ENCODE measurements at regions not wholly inside any gene's neighbourhood (a gene's known extent, or its start where the extent isn't known, plus 50 kb on each side); places are given as distances from the start of the nearest gene placed in this dataset.

DNA sequence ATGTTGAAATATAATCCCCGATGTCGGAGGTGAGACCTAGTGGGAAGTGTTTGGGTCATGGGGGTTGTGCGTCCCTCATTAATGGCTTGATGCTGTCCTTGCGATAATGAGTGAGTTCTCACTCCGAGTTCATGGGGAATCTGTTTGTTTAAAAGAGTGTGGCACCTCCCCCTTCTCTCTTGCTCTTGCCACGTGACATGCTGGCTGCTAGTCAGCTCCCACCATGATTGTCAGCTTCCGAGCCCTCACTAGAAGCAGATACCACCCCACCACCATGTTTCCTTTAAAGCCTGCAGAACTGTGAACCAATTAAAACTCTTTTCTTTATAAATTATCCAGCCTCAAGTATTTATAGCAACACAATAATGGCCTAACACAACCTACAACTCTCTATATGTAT is 166.3 kb upstream of the MBNL1 start:
- TF ChIP-seq CTCF (IDR thresholded peaks at IDR 0.05) (no peak), POLR2A (IDR thresholded peaks at IDR 0.05) (no peak)
